HEK293 (cell line): ENCODE measurements at regions not wholly inside any gene's neighbourhood (a gene's known extent, or its start where the extent isn't known, plus 50 kb on each side); places are given as distances from the start of the nearest gene placed in this dataset.

Experiments used
- CTCF ChIA-PET: fragments of 350-600 bp; formaldehyde crosslinking; extraction: SDS; loops from one replicate; lab custom pipeline; 2021; ENCODE audit warnings: antibody characterized with exemption; lab: Yijun Ruan, JAX
- POLR2A ChIA-PET: fragments of 300-600 bp; formaldehyde crosslinking; extraction: SDS; loops from one replicate; lab custom pipeline; 2020; ENCODE audit warnings: antibody characterized with exemption, inconsistent platforms; lab: Yijun Ruan, JAX
- H3K27ac ChIP-seq: fragments of 200-500 bp; sonication (Bioruptor generic); 2 replicates; pipeline ENCODE4 v1.5.1; 2014; ENCODE audit warnings: low read depth, low read length, control low read depth, inconsistent platforms; ENCODE audit errors: extremely low read depth
- H3K36me3 ChIP-seq, 2 experiments: fragments of 200-500 bp in 1 of 2; sonication (Bioruptor generic) in 1 of 2; 1 replicate in 1 of 2; 2 replicates in 1 of 2; pipeline ENCODE4 v1.5.1; 2014 to 2017; ENCODE audit warnings: inconsistent platforms in 2 of 2, low read length in 2 of 2; ENCODE audit not compliant: control insufficient read depth in 2 of 2, insufficient read depth in 1 of 2
- H3K4me1 ChIP-seq: fragments of 200-500 bp; sonication (Bioruptor generic); 2 replicates; pipeline ENCODE4 v1.5.1; 2014; ENCODE audit warnings: mild to moderate bottlenecking, low read length, inconsistent platforms; ENCODE audit not compliant: control insufficient read depth, insufficient read depth
- H3K4me3 ChIP-seq: 2 replicates; pipeline ENCODE4 v1.5.1; 2011; ENCODE audit warnings: low read depth, mild to moderate bottlenecking, control low read depth, low read length, moderate library complexity
- H3K9me3 ChIP-seq: fragments of 200-500 bp; sonication (Bioruptor generic); 2 replicates; pipeline ENCODE4 v1.5.1; 2014; ENCODE audit warnings: low read depth, low read length, inconsistent platforms; ENCODE audit not compliant: control insufficient read depth, insufficient read depth
- BCL11A ChIP-seq: fragments of 450-650 bp; formaldehyde crosslinking; IDR thresholded peaks from 2 replicates; pipeline ENCODE4 v1.5.1; 2016; ENCODE audit warnings: low read depth, missing biosample characterization, missing genetic modification characterization
- BCL11B ChIP-seq: fragments of 450-650 bp; formaldehyde crosslinking; IDR thresholded peaks from 2 replicates; pipeline ENCODE4 v1.5.1; 2016; ENCODE audit warnings: low read depth, missing biosample characterization, missing genetic modification characterization
- MZF1 ChIP-seq: fragments of 450-650 bp; formaldehyde crosslinking; IDR thresholded peaks from 2 replicates; pipeline ENCODE4 v1.5.1; 2017; ENCODE audit warnings: missing biosample characterization, missing genetic modification characterization, borderline replicate concordance
- ZBTB21 ChIP-seq: fragments of 450-650 bp; formaldehyde crosslinking; IDR thresholded peaks from 2 replicates; pipeline ENCODE4 v1.5.1; 2017; ENCODE audit warnings: missing biosample characterization, missing genetic modification characterization
- ZBTB7A ChIP-seq: fragments of 450-650 bp; formaldehyde crosslinking; IDR thresholded peaks from 2 replicates; pipeline ENCODE4 v1.5.1; 2016; ENCODE audit warnings: low read depth, missing biosample characterization, missing genetic modification characterization
- ZNF184 ChIP-seq: fragments of 450-650 bp; IDR thresholded peaks from 2 replicates; pipeline ENCODE4 v1.5.1; 2018; ENCODE audit warnings: missing biosample characterization, mild to moderate bottlenecking, missing genetic modification characterization
- ZNF239 ChIP-seq: fragments of 450-650 bp; formaldehyde crosslinking; IDR thresholded peaks from 2 replicates; pipeline ENCODE4 v1.5.1; 2016; ENCODE audit warnings: missing biosample characterization, missing genetic modification characterization
- ZNF292 ChIP-seq: fragments of 450-650 bp; formaldehyde crosslinking; IDR thresholded peaks from 2 replicates; pipeline ENCODE4 v1.5.1; 2016; ENCODE audit warnings: low read depth, missing biosample characterization, missing genetic modification characterization, borderline replicate concordance
- ZNF350 ChIP-seq: fragments of 450-650 bp; formaldehyde crosslinking; IDR thresholded peaks from 2 replicates; pipeline ENCODE4 v1.5.0; 2017; ENCODE audit warnings: missing biosample characterization, mild to moderate bottlenecking, missing genetic modification characterization
- ZNF473 ChIP-seq: fragments of 450-650 bp; formaldehyde crosslinking; IDR thresholded peaks from 2 replicates; pipeline ENCODE4 v1.5.1; 2017; ENCODE audit warnings: missing biosample characterization, missing genetic modification characterization
- ZNF544 ChIP-seq: fragments of 450-650 bp; formaldehyde crosslinking; IDR thresholded peaks from 2 replicates; pipeline ENCODE4 v1.5.0; 2017; ENCODE audit warnings: missing biosample characterization, missing genetic modification characterization
- ZNF561 ChIP-seq: fragments of 450-650 bp; IDR thresholded peaks from 2 replicates; pipeline ENCODE4 v1.5.1; 2018; ENCODE audit warnings: missing biosample characterization, missing genetic modification characterization, borderline replicate concordance
- ZNF623 ChIP-seq: fragments of 450-650 bp; formaldehyde crosslinking; IDR thresholded peaks from 2 replicates; pipeline ENCODE4 v1.5.1; 2016; ENCODE audit warnings: missing biosample characterization, missing genetic modification characterization
- ZNF629 ChIP-seq: fragments of 450-650 bp; formaldehyde crosslinking; IDR thresholded peaks from 2 replicates; pipeline ENCODE4 v1.5.1; 2017; ENCODE audit warnings: missing biosample characterization, missing genetic modification characterization
- ZNF654 ChIP-seq: fragments of 450-650 bp; formaldehyde crosslinking; IDR thresholded peaks from 2 replicates; pipeline ENCODE4 v1.5.1; 2016; ENCODE audit warnings: low read depth, missing biosample characterization, missing genetic modification characterization
- ZNF658 ChIP-seq: fragments of 450-650 bp; formaldehyde crosslinking; IDR thresholded peaks from 2 replicates; pipeline ENCODE4; 2016; ENCODE audit warnings: missing biosample characterization, missing genetic modification characterization
- ZNF660 ChIP-seq: fragments of 450-650 bp; IDR thresholded peaks from 2 replicates; pipeline ENCODE4 v1.5.1; 2018; ENCODE audit warnings: missing biosample characterization, mild to moderate bottlenecking, missing genetic modification characterization
- ZNF670 ChIP-seq: fragments of 450-650 bp; formaldehyde crosslinking; IDR thresholded peaks from 2 replicates; pipeline ENCODE4 v1.5.1; 2016; ENCODE audit warnings: missing biosample characterization, missing genetic modification characterization, low read depth
- ZNF707 ChIP-seq: fragments of 450-650 bp; formaldehyde crosslinking; IDR thresholded peaks from 2 replicates; pipeline ENCODE4 v1.5.1; 2016; ENCODE audit warnings: missing biosample characterization, missing genetic modification characterization
- ZNF776 ChIP-seq: fragments of 450-650 bp; formaldehyde crosslinking; IDR thresholded peaks from 2 replicates; pipeline ENCODE4 v1.5.0; 2017; ENCODE audit warnings: missing biosample characterization, missing genetic modification characterization, borderline replicate concordance
- TF ChIP-seq, protein P1 (sequence below): sonication (generic); formaldehyde crosslinking; IDR thresholded peaks from 2 replicates; pipeline ENCODE4 v1.8.1; 2022; ENCODE audit warnings: mild to moderate bottlenecking, moderate library complexity, missing genetic modification reagents
- TF ChIP-seq, protein P2 (sequence below): fragments of 450-650 bp; formaldehyde crosslinking; IDR thresholded peaks from 2 replicates; pipeline ENCODE4 v1.5.1; 2016; ENCODE audit warnings: missing biosample characterization, missing genetic modification characterization
- TF ChIP-seq, protein P3 (sequence below): fragments of 450-650 bp; formaldehyde crosslinking; IDR thresholded peaks from 2 replicates; pipeline ENCODE4 v1.5.1; 2016; ENCODE audit warnings: missing biosample characterization, missing genetic modification characterization
- TF ChIP-seq, protein P4 (sequence below): fragments of 450-650 bp; IDR thresholded peaks from 2 replicates; pipeline ENCODE4 v1.5.1; 2018; ENCODE audit warnings: missing biosample characterization, mild to moderate bottlenecking, missing genetic modification characterization
- TF ChIP-seq, protein P5 (sequence below): fragments of 450-650 bp; formaldehyde crosslinking; IDR thresholded peaks from 2 replicates; pipeline ENCODE4 v1.5.1; 2017; ENCODE audit warnings: missing biosample characterization, missing genetic modification characterization

DNA sequence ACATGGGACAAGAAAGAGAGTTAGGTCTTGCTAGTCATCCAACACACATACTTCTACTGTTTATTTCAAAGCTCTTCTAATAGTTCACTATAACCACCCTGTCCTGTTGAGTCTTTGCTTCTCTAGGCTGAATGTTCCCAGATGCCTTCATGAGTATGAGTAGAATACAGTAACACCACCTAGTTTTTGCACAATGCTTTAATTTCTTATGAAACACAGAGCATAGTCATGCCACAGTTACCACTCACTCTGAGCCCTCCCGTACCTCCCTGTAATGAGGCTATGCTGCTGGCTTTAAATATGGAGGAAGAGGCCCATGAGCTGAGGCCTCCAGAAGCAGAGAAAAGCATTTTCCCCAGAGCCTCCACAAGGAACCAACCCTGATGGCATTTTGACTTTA lies 75.0 kb upstream of the SLC1A3 start:
- Histone ChIP-seq H3K4me3 (no peak overlapping the region), H3K27ac (no peak overlapping the region), H3K4me1 (no peaks in the 10 kb centered on the region), H3K36me3 (no peaks in the 10 kb centered on the region), H3K9me3 (no peaks in the 10 kb centered on the region)
- POLR2A ChIA-PET, result no interaction called here
- TF ChIP-seq, protein P1, sequence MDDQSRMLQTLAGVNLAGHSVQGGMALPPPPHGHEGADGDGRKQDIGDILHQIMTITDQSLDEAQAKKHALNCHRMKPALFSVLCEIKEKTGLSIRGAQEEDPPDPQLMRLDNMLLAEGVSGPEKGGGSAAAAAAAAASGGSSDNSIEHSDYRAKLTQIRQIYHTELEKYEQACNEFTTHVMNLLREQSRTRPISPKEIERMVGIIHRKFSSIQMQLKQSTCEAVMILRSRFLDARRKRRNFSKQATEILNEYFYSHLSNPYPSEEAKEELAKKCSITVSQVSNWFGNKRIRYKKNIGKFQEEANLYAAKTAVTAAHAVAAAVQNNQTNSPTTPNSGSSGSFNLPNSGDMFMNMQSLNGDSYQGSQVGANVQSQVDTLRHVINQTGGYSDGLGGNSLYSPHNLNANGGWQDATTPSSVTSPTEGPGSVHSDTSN (CRISPR knock-in tag), result no peak
- CTCF ChIA-PET, result interaction anchor here (0.7 to 1.7 kb wide), 4 partner anchors 24 to 264 kb away, joined by 4 to 5 read pairs (median 4); no protein-coding TSS in a partner anchor

DNA sequence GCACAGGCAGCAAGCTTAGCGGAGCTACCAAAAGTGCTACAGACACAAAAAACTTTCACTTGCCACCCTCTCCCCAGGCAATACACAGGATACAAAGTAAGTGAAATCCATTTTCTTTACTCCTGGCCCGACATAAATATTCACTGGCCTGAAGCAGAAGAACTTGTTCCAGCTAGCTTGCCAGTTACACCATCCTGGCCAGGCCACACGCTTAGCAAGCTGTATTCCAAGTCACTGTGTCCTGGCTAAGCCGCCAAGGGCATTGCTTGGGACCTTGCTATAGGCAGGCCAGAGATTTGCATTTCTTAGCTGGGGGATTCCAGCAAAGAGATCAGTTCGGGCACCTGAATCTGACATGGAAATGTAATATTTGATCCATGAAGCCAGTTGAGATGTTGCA lies 71.0 kb upstream of the SLC1A3 start:
- ChIA-PET CTCF (interaction anchor here (1.1 kb wide), 1 partner anchor 28 kb away, joined by 3 read pairs; no protein-coding TSS in a partner anchor), POLR2A (no interaction called here)

DNA sequence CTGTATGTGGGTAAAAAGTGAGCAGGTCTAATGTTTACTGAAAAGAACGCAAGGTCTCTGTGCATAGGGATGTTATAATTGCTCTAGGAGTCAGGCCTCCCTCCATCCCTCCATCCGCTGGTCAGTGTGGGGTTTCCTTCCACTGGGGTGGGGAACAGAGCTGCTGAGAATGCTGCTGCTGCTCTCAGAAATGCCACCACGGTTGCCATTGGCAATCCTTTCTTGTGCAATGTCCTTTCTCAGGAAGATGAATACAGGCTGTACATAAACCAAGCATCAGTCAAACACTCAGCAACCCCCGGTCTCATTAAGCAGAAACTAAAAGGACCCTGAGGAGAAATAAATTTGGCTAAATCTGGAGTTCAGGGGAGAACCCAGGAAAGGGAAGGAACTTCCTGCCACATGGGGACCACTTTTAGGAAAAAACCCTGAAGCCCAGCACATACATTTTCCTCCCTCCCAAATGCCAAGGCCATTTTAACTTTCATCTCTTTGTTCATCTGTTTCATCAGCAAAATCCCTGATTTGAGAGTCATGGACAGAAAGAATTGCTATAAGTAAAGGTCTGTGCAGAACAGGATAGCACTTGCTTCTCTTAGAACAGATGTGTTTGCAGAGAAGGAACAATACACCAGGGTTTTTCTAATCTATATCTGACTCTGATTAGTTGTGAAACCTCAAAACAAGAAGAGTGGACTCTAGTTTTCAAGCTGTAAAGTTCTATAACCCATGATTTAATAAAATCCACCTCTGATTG lies 70.4 kb upstream of the SLC1A3 start:
- Histone ChIP-seq H3K9me3 (no peaks in the 10 kb centered on the region), H3K4me1 (no peaks in the 10 kb centered on the region), H3K36me3 (no peaks in the 10 kb centered on the region), H3K4me3 (no peak overlapping the region), H3K27ac (no peak overlapping the region)
- POLR2A ChIA-PET, result no interaction called here
- CTCF ChIA-PET, result interaction anchor here (1.1 kb wide), 1 partner anchor 28 kb away, joined by 3 read pairs; no protein-coding TSS in a partner anchor
- no peak for TF ChIP-seq ZNF239 (tag by site-specific recombination)
- TF ChIP-seq ZNF184, result no peak
- TF ChIP-seq, protein P2, sequence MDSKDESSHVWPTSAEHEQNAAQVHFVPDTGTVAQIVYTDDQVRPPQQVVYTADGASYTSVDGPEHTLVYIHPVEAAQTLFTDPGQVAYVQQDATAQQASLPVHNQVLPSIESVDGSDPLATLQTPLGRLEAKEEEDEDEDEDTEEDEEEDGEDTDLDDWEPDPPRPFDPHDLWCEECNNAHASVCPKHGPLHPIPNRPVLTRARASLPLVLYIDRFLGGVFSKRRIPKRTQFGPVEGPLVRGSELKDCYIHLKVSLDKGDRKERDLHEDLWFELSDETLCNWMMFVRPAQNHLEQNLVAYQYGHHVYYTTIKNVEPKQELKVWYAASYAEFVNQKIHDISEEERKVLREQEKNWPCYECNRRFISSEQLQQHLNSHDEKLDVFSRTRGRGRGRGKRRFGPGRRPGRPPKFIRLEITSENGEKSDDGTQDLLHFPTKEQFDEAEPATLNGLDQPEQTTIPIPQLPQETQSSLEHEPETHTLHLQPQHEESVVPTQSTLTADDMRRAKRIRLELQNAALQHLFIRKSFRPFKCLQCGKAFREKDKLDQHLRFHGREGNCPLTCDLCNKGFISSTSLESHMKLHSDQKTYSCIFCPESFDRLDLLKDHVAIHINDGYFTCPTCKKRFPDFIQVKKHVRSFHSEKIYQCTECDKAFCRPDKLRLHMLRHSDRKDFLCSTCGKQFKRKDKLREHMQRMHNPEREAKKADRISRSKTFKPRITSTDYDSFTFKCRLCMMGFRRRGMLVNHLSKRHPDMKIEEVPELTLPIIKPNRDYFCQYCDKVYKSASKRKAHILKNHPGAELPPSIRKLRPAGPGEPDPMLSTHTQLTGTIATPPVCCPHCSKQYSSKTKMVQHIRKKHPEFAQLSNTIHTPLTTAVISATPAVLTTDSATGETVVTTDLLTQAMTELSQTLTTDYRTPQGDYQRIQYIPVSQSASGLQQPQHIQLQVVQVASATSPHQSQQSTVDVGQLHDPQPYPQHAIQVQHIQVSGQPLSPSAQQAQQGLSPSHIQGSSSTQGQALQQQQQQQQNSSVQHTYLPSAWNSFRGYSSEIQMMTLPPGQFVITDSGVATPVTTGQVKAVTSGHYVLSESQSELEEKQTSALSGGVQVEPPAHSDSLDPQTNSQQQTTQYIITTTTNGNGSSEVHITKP, result no peak
- TF ChIP-seq BCL11B (tag by site-specific recombination), result no peak
- TF ChIP-seq MZF1 (tag by site-specific recombination), result no peak
- no peak for TF ChIP-seq ZBTB21 (tag by site-specific recombination)
- no peak for TF ChIP-seq ZNF623 (tag by site-specific recombination)
- TF ChIP-seq ZNF776 (tag by site-specific recombination), result no peak

More for the DNA sequence above, 71.0 kb upstream of the SLC1A3 start:
- TF ChIP-seq ZNF658 (tag by site-specific recombination), result no peak
- no peak for TF ChIP-seq ZNF654
- TF ChIP-seq, protein P3, sequence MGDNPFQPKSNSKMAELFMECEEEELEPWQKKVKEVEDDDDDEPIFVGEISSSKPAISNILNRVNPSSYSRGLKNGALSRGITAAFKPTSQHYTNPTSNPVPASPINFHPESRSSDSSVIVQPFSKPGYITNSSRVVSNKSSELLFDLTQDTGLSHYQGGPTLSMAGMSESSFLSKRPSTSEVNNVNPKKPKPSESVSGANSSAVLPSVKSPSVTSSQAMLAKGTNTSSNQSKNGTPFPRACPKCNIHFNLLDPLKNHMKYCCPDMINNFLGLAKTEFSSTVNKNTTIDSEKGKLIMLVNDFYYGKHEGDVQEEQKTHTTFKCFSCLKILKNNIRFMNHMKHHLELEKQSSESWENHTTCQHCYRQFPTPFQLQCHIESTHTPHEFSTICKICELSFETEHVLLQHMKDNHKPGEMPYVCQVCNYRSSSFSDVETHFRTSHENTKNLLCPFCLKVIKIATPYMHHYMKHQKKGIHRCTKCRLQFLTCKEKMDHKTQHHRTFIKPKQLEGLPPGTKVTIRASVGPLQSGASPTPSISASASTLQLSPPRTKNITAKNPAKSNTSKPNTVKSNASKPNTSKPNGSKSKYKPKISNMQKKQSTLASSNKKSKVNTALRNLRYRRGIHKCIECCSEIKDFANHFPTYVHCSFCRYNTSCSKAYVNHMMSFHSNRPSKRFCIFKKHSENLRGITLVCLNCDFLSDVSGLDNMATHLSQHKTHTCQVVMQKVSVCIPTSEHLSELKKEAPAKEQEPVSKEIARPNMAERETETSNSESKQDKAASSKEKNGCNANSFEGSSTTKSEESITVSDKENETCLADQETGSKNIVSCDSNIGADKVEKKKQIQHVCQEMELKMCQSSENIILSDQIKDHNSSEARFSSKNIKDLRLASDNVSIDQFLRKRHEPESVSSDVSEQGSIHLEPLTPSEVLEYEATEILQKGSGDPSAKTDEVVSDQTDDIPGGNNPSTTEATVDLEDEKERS (tag by site-specific recombination), result no peak
- no peak for TF ChIP-seq ZNF670 (tag by site-specific recombination)
- TF ChIP-seq, protein P4, sequence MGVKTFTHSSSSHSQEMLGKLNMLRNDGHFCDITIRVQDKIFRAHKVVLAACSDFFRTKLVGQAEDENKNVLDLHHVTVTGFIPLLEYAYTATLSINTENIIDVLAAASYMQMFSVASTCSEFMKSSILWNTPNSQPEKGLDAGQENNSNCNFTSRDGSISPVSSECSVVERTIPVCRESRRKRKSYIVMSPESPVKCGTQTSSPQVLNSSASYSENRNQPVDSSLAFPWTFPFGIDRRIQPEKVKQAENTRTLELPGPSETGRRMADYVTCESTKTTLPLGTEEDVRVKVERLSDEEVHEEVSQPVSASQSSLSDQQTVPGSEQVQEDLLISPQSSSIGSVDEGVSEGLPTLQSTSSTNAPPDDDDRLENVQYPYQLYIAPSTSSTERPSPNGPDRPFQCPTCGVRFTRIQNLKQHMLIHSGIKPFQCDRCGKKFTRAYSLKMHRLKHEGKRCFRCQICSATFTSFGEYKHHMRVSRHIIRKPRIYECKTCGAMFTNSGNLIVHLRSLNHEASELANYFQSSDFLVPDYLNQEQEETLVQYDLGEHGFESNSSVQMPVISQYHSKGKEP (tag by site-specific recombination), result no peak
- no peak for TF ChIP-seq ZNF292 (tag by site-specific recombination)
- TF ChIP-seq ZNF544 (tag by site-specific recombination), result no peak
- TF ChIP-seq ZNF707 (tag by site-specific recombination), result no peak
- TF ChIP-seq BCL11A (tag by site-specific recombination), result no peak
- TF ChIP-seq ZNF561, result no peak
- TF ChIP-seq ZNF350 (tag by site-specific recombination), result no peak
- no peak for TF ChIP-seq ZBTB7A
- no peak for TF ChIP-seq ZNF660
- TF ChIP-seq, protein P5, sequence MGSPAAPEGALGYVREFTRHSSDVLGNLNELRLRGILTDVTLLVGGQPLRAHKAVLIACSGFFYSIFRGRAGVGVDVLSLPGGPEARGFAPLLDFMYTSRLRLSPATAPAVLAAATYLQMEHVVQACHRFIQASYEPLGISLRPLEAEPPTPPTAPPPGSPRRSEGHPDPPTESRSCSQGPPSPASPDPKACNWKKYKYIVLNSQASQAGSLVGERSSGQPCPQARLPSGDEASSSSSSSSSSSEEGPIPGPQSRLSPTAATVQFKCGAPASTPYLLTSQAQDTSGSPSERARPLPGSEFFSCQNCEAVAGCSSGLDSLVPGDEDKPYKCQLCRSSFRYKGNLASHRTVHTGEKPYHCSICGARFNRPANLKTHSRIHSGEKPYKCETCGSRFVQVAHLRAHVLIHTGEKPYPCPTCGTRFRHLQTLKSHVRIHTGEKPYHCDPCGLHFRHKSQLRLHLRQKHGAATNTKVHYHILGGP, result no peak
- no peak for TF ChIP-seq ZNF473 (tag by site-specific recombination)
- no peak for TF ChIP-seq ZNF629 (tag by site-specific recombination)
- no peaks in the 10 kb centered on the region for H3K36me3 ChIP-seq
- H3K27ac ChIP-seq, result no peak overlapping the region
- H3K9me3 ChIP-seq, result no peaks in the 10 kb centered on the region
- H3K4me1 ChIP-seq, result no peaks in the 10 kb centered on the region
- no peak overlapping the region for H3K4me3 ChIP-seq
